ENCODE measurements at regions not wholly inside any gene's neighbourhood (a gene's known extent, or its start where the extent isn't known, plus 50 kb on each side); places are given as distances from the start of the nearest gene placed in this dataset.

DNA sequence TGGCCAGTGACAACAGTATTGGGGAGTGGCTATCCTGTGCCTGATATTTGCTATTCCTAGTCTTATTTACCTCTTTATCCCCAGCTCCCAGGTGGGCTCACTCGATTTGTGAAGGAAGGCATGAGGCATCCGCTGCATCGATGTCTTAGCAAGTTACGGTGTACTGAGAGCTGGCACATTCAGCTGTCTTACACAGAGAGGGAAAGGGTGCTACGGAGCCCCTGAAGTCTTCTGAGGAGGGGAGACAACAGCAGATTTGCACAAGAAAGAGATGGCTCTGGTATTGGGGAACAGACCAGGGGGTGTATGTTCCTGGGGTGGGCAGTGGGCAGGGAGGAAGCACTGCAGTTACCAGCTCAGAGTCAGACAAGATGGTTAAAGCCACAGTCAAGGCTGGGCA, 172.6 kb downstream of the FGF18 start:
- Mint-ChIP-seq H3K27me3 (ENCODE audit: unreplicated experiment) (peaks cover 5% of the 10 kb centered on the region), H3K9me3 (ENCODE audit: unreplicated experiment) (peaks cover 2% of the 10 kb centered on the region), H3K4me1 (ENCODE audit: low read depth, unreplicated experiment) (peaks cover 1% of the 10 kb centered on the region), H3K4me3 (ENCODE audit: unreplicated experiment) (no peak overlapping the region), H3K27ac (ENCODE audit: unreplicated experiment) (no peak overlapping the region), H3K36me3 (ENCODE audit: unreplicated experiment) (peaks cover 11% of the 10 kb centered on the region)
- DNase-seq, result no peak
- TF ChIP-seq, protein P1, sequence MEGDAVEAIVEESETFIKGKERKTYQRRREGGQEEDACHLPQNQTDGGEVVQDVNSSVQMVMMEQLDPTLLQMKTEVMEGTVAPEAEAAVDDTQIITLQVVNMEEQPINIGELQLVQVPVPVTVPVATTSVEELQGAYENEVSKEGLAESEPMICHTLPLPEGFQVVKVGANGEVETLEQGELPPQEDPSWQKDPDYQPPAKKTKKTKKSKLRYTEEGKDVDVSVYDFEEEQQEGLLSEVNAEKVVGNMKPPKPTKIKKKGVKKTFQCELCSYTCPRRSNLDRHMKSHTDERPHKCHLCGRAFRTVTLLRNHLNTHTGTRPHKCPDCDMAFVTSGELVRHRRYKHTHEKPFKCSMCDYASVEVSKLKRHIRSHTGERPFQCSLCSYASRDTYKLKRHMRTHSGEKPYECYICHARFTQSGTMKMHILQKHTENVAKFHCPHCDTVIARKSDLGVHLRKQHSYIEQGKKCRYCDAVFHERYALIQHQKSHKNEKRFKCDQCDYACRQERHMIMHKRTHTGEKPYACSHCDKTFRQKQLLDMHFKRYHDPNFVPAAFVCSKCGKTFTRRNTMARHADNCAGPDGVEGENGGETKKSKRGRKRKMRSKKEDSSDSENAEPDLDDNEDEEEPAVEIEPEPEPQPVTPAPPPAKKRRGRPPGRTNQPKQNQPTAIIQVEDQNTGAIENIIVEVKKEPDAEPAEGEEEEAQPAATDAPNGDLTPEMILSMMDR (IDR thresholded peaks at IDR 0.05; ENCODE audit: partially characterized antibody, unreplicated experiment), result no peak

DNA sequence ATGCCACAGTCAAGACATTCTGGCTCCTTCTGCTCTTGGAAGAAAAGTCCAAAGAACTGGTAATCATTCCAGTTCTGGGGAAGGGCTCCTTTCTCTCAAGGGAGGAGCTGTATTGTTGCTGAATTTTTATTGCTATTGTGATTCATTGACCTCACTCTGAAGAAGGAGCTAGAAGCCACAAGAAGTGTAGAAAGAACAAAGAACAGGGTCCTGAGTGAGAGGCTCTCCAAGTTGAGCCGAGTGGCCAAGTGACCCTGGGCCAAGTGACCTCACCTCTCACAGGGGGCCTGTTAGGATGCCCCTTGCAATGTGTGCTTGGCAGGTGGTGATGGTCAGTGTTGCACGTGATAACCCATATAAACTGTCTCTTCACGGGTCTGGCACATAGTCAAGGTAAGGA, 173.3 kb downstream of the FGF18 start:
- TF ChIP-seq, protein P1 (IDR thresholded peaks at IDR 0.05; ENCODE audit: partially characterized antibody, unreplicated experiment), result no peak
- Mint-ChIP-seq H3K27me3 (ENCODE audit: unreplicated experiment) (peaks cover 3% of the 10 kb centered on the region), H3K4me3 (ENCODE audit: unreplicated experiment) (no peak overlapping the region), H3K9me3 (ENCODE audit: unreplicated experiment) (peaks cover 2% of the 10 kb centered on the region), H3K4me1 (ENCODE audit: low read depth, unreplicated experiment) (peaks cover 1% of the 10 kb centered on the region), H3K36me3 (ENCODE audit: unreplicated experiment) (peaks cover 17% of the 10 kb centered on the region), H3K27ac (ENCODE audit: unreplicated experiment) (no peak overlapping the region)
- DNase-seq, result no peak

DNA sequence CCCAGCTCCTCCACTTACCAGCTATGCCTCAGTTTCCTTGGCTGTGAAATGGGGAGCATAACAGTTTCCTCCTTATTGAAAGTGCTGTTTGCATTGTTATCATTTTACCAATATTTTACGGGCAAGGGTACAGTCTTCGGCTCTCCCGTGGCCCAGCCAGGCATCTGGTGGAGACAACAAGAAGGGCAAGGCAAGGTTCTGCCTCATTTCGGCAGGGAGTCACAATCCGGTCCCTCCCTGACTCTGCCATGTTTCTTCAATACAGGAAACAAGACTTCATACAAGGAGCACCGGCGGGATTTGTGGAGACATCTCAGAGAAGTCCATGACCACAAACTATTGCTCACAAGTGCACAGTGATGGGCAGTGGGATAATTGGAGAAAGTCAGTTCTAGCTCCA, 174.0 kb downstream of the FGF18 start:
- Mint-ChIP-seq H3K9me3 (ENCODE audit: unreplicated experiment) (peaks cover 2% of the 10 kb centered on the region), H3K27me3 (ENCODE audit: unreplicated experiment) (peaks cover 4% of the 10 kb centered on the region), H3K4me3 (ENCODE audit: unreplicated experiment) (no peak overlapping the region), H3K4me1 (ENCODE audit: low read depth, unreplicated experiment) (peaks cover 1% of the 10 kb centered on the region), H3K27ac (ENCODE audit: unreplicated experiment) (no peak overlapping the region), H3K36me3 (ENCODE audit: unreplicated experiment) (peaks cover 17% of the 10 kb centered on the region)
- TF ChIP-seq, protein P1 (IDR thresholded peaks at IDR 0.05; ENCODE audit: partially characterized antibody, unreplicated experiment), result no peak
- no peak for DNase-seq

DNA sequence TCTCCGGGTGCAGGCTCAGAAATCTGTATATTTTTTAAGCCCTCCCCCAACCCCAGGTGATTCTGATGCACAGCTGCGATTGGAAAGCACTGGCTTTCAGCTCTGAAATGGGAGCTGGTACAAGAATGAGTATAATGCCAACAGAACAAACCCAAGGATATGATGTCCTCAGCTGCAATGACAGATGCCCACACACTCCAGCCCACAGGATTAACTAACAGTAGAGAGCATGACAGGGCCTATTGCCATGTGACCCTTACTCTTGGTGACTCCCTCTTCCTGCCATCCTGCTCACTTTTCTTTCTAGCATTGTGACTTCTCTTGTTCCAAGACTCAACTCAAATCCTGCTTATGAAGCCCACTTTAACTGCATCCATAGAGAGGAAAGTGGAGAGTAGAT, 174.5 kb downstream of the FGF18 start:
- Mint-ChIP-seq H3K4me3 (ENCODE audit: unreplicated experiment) (no peak overlapping the region), H3K4me1 (ENCODE audit: low read depth, unreplicated experiment) (peaks cover 1% of the 10 kb centered on the region), H3K9me3 (ENCODE audit: unreplicated experiment) (peaks cover 2% of the 10 kb centered on the region), H3K27me3 (ENCODE audit: unreplicated experiment) (peaks cover 8% of the 10 kb centered on the region), H3K36me3 (ENCODE audit: unreplicated experiment) (peaks cover 17% of the 10 kb centered on the region), H3K27ac (ENCODE audit: unreplicated experiment) (no peak overlapping the region)
- DNase-seq, result no peak
- TF ChIP-seq, protein P1 (IDR thresholded peaks at IDR 0.05; ENCODE audit: partially characterized antibody, unreplicated experiment), result no peak

DNA sequence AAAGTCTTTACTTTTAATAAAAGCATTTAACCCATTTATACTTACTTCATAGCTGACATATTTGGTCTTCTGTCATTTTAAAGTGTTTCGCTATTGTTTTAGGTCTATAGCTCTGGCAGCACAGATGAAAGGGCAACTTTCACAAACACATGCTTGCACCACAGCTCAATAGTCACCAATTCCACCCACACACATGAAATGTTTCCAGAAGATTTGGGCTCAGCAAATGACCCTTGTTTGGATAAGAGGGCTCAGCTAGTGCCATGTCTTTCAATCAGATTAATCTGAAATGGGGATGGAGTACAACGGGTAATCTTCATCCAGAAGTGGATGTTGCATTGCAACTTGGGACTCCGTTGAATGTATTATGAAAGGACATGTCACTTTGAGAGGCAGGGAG, 176.0 kb downstream of the FGF18 start:
- TF ChIP-seq, protein P1 (IDR thresholded peaks at IDR 0.05; ENCODE audit: partially characterized antibody, unreplicated experiment), result no peak
- Mint-ChIP-seq H3K4me1 (ENCODE audit: low read depth, unreplicated experiment) (peaks cover 9% of the 10 kb centered on the region), H3K9me3 (ENCODE audit: unreplicated experiment) (peaks cover 2% of the 10 kb centered on the region), H3K27me3 (ENCODE audit: unreplicated experiment) (peaks cover 7% of the 10 kb centered on the region), H3K36me3 (ENCODE audit: unreplicated experiment) (peaks cover 17% of the 10 kb centered on the region), H3K27ac (ENCODE audit: unreplicated experiment) (no peak overlapping the region), H3K4me3 (ENCODE audit: unreplicated experiment) (no peak overlapping the region)
- no peak for DNase-seq
